ENCODE measurements at regions not wholly inside any gene's neighbourhood (a gene's known extent, or its start where the extent isn't known, plus 50 kb on each side); places are given as distances from the start of the nearest gene placed in this dataset.

- Histone ChIP-seq H3K4me3 (ENCODE audit: extremely low read depth in 1 of 4, insufficient read depth in 2 of 4, low read depth in 3 of 4, low read length in 4 of 4) (peak overlapping the region; percentile 25 to 65 (median 56); a peak in 7 of 8 replicates), H2BK12ac (ENCODE audit: low read depth, low read length) (no peak overlapping the region), H4K5ac (ENCODE audit: insufficient read length, low read depth, low read length) (no peak overlapping the region), H3K79me2 (ENCODE audit: control insufficient read depth in 1 of 2, insufficient read depth in 2 of 2, low read length in 2 of 2) (no peaks in the 10 kb centered on the region; a peak in 1 of 4 replicates), H3K4me2 (ENCODE audit: insufficient read depth in 1 of 2, low read depth in 2 of 2, low read length in 2 of 2) (peak overlapping the region; percentile 73 to 95), H3K4me1 (replicated peaks in 1 of 4; ENCODE audit: control insufficient read depth in 3 of 4, insufficient read depth in 4 of 4, low read length in 3 of 4) (peaks cover 0 to 6% (median 2%) of the 10 kb centered on the region in 4 experiments; a peak in 4 of 7 replicates), H3K18ac (ENCODE audit: extremely low read depth, low read length) (no peak overlapping the region), H2BK120ac (replicated peaks; ENCODE audit: low read depth, low read length) (no peak overlapping the region), H2AK5ac (ENCODE audit: low read depth, low read length) (no peak overlapping the region), H4K8ac (ENCODE audit: extremely low read depth, insufficient read depth, low read length) (no peak overlapping the region), H3K4ac (replicated peaks; ENCODE audit: insufficient read length, low read depth, low read length) (no peak overlapping the region), H3K27me3 (replicated peaks in 1 of 4; ENCODE audit: control insufficient read depth in 3 of 4, extremely low read depth in 1 of 4, insufficient read depth in 3 of 4, low read length in 3 of 4) (peaks cover 0 to 15% (median 12%) of the 10 kb centered on the region in 4 experiments; a peak in 5 of 7 replicates), H3K9me3 (ENCODE audit: insufficient read depth in 2 of 2, low read depth in 1 of 2, low read length in 1 of 2) (no peaks in the 10 kb centered on the region), H3K79me1 (ENCODE audit: low read depth, low read length) (no peaks in the 10 kb centered on the region), H3K9ac (replicated peaks in 1 of 4; ENCODE audit: extremely low read depth in 1 of 4, low read depth in 3 of 4, low read length in 3 of 4) (no peak overlapping the region), H3K56ac (replicated peaks; ENCODE audit: insufficient read length, low read depth, low read length) (no peak overlapping the region), H4K91ac (replicated peaks; ENCODE audit: insufficient read length, low read length) (no peak overlapping the region), H2BK20ac (ENCODE audit: low read length) (no peak overlapping the region), H2BK5ac (ENCODE audit: low read depth, low read length) (no peak overlapping the region), H3K36me3 (ENCODE audit: control insufficient read depth in 2 of 4, insufficient read depth in 4 of 4, low read length in 3 of 4) (no peaks in the 10 kb centered on the region), H2AFZ (ENCODE audit: low read length) (0 out of 2 replicates have a peak overlapping the region, but pooled peaks have one; percentile 78), H3K23me2 (ENCODE audit: low read depth, low read length) (peaks cover 10% of the 10 kb centered on the region), H3K27ac (ENCODE audit: low read depth, low read length) (no peak overlapping the region), H2BK15ac (ENCODE audit: low read length) (no peak overlapping the region), H4K20me1 (replicated peaks in 1 of 2; ENCODE audit: control insufficient read depth in 1 of 2, insufficient read depth in 2 of 2, low read length in 2 of 2) (no peaks in the 10 kb centered on the region), H3K14ac (ENCODE audit: insufficient read length) (no peak overlapping the region), H3K23ac (ENCODE audit: insufficient read length) (no peak overlapping the region)
- ChIA-PET POLR2A (ENCODE audit: partially characterized antibody) (interaction anchor here (1.2 kb wide), 1 partner anchor 53 kb away, joined by 3 read pairs; no protein-coding TSS in a partner anchor), CTCF (ENCODE audit: partially characterized antibody) (interaction anchor here (0.9 to 10.0 kb wide), 9 partner anchors 12 to 185 kb away, joined by 3 to 74 read pairs (median 4); no protein-coding TSS in a partner anchor)
- DNase-seq (ENCODE audit: low read depth in 1 of 2, low spot score in 2 of 2) (no peak), FAIRE-seq (no peak)
- WGBS, 2 experiments (ENCODE audit: extremely low coverage in 1 of 2, insufficient coverage in 1 of 2, insufficient read length in 1 of 2, insufficient replicate concordance in 2 of 2, low coverage in 1 of 2, low lambda C conversion rate in 2 of 2, missing lambda C conversion rate in 1 of 2): 37% methylated on average over 13 of the region's 13 CpGs; no CpG with 5 or more reads in 1 of the 2 experiments
- TF ChIP-seq SUZ12 (IDR thresholded peaks at IDR 0.05; ENCODE audit: low read length) (no peak; the same call in 1 of the 2 replicates), SP4 (IDR thresholded peaks at IDR 0.05; ENCODE audit: low read length) (no peak), SIX5 (IDR thresholded peaks at IDR 0.05; ENCODE audit: low read depth, low read length) (no peak), EP300 (IDR thresholded peaks at IDR 0.05; ENCODE audit: borderline replicate concordance in 1 of 2, low read depth in 2 of 2, low read length in 2 of 2) (no peak), PHF8 (conservative IDR thresholded peaks at IDR 0.05; ENCODE audit: low read depth, low read length) (no peak), E2F6 (IDR thresholded peaks at IDR 0.05) (no peak)
These were observed 106.9 kb downstream of the ZNF281 start for GRCh38 chr1:200302921-200303290.

All from H1 (cell line).